SK-MEL-5 (cell line): ENCODE measurements at regions not wholly inside any gene's neighbourhood (a gene's known extent, or its start where the extent isn't known, plus 50 kb on each side); places are given as distances from the start of the nearest gene placed in this dataset.

ENCODE experiments used
- DNase-seq: peaks from one replicate; pipeline ENCODE4 v3.0.0-alpha.2; 2016; ENCODE audit warnings: low read depth, low spot score
- in situ Hi-C: cut with HindIII; loops from 2 replicates; pipeline ENCODE4 v1.10.0; 2016; ENCODE audit warnings: low sequenced_read_pairs, high pct_unique_total_duplicates, low pct_unique_long_range_greater_than_20kb

GRCh38 chr12:87152841-87153528 is 876.2 kb downstream of the C12orf50 start:
- no peak for DNase-seq
- in situ Hi-C loops: no loop called here

- no peak for DNase-seq
- in situ Hi-C loops: no loop called here
These were observed 877.1 kb downstream of the C12orf50 start for GRCh38 chr12:87152075-87152474.

- in situ Hi-C loops: no loop called here
- no peak for DNase-seq
These were observed 878.1 kb downstream of the C12orf50 start for GRCh38 chr12:87150969-87151662.

- in situ Hi-C loops: no loop called here
- no peak for DNase-seq
These were observed 886.2 kb upstream of the MGAT4C start for GRCh38 chr12:87142342-87142741.

GRCh38 chr12:87141091-87141490 is 884.9 kb upstream of the MGAT4C start:
- no peak for DNase-seq
- in situ Hi-C loops: no loop called here

GRCh38 chr12:87140262-87140661 is 884.1 kb upstream of the MGAT4C start:
- in situ Hi-C loops: no loop called here
- DNase-seq: no peak

- no peak for DNase-seq
- in situ Hi-C loops: no loop called here
These were observed 881.0 kb upstream of the MGAT4C start for GRCh38 chr12:87137220-87137619.

- in situ Hi-C loops: no loop called here
These were observed 880.3 kb upstream of the MGAT4C start for GRCh38 chr12:87136330-87136976.

GRCh38 chr12:87127272-87127671 is 871.1 kb upstream of the MGAT4C start:
- in situ Hi-C loops: no loop called here
- no peak for DNase-seq

More at GRCh38 chr12:87136330-87136976, 880.3 kb upstream of the MGAT4C start:
- no peak for DNase-seq

- in situ Hi-C loops: no loop called here
- DNase-seq: no peak
These were observed 865.7 kb upstream of the MGAT4C start for GRCh38 chr12:87121896-87122295.

- in situ Hi-C loops: no loop called here
- DNase-seq: no peak
These were observed 864.2 kb upstream of the MGAT4C start for GRCh38 chr12:87120440-87120839.

- in situ Hi-C loops: no loop called here
- DNase-seq: no peak
These were observed 863.5 kb upstream of the MGAT4C start for GRCh38 chr12:87119713-87120112.

GRCh38 chr12:87117526-87117925 is 861.3 kb upstream of the MGAT4C start:
- DNase-seq: no peak

GRCh38 chr12:87116780-87117179 is 860.6 kb upstream of the MGAT4C start:
- DNase-seq: no peak
- in situ Hi-C loops: no loop called here

More at GRCh38 chr12:87117526-87117925, 861.3 kb upstream of the MGAT4C start:
- in situ Hi-C loops: no loop called here

- no peak for DNase-seq
- in situ Hi-C loops: no loop called here
These were observed 856.6 kb upstream of the MGAT4C start for GRCh38 chr12:87112571-87113345.

GRCh38 chr12:87107766-87108165 is 851.6 kb upstream of the MGAT4C start:
- no peak for DNase-seq
- in situ Hi-C loops: no loop called here

- no peak for DNase-seq
- in situ Hi-C loops: no loop called here
These were observed 851.1 kb upstream of the MGAT4C start for GRCh38 chr12:87107270-87107669.

- in situ Hi-C loops: no loop called here
- no peak for DNase-seq
These were observed 839.9 kb upstream of the MGAT4C start for GRCh38 chr12:87096082-87096585.
